Fibroblast of skin of scalp (primary cell): ENCODE measurements at regions not wholly inside any gene's neighbourhood (a gene's known extent, or its start where the extent isn't known, plus 50 kb on each side); places are given as distances from the start of the nearest gene placed in this dataset.

Experiments used
- DNase-seq: peaks from one replicate; pipeline ENCODE4 v3.0.0-alpha.2; 2013

DNA sequence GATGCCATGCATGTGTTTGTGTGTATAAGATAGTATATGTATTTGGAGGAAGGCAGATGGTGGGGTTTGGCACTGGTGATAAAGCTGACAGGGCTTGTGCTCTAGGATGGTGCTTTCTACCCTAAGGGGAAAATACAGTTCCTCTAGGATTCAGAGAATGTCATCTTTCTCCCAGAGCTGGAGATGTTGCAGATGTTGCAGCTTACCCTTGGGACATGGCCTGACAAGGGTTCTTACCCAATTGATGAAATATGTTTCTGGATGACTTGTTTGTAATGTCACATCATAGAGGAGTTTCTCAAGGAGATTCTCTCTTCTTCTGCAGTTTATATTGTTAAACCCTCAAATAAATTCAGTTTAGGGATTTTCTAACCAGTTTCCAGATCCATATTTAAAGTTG is 52.5 kb upstream of the PITX2 start:
- peak; percentile 17 for DNase-seq

DNA sequence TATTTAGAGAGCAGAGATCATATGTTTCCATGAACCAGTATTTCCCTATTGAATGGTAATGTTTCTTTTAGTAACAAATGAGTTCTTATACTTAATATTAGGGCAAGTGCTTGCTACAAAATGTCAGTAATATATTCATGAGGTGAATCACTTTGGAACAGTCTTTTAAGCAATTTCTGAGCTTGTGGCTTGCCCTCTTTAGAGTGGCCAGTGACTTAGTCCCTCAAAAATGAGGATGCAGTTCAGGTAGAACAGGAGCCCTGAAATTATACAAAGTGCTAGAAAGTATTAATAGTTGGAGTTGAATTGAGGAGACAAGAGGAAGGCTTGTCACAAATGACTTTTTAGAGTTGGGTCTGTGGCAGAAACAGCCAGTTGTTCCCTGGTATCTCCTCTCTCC is 53.4 kb upstream of the PITX2 start:
- DNase-seq = no peak

DNA sequence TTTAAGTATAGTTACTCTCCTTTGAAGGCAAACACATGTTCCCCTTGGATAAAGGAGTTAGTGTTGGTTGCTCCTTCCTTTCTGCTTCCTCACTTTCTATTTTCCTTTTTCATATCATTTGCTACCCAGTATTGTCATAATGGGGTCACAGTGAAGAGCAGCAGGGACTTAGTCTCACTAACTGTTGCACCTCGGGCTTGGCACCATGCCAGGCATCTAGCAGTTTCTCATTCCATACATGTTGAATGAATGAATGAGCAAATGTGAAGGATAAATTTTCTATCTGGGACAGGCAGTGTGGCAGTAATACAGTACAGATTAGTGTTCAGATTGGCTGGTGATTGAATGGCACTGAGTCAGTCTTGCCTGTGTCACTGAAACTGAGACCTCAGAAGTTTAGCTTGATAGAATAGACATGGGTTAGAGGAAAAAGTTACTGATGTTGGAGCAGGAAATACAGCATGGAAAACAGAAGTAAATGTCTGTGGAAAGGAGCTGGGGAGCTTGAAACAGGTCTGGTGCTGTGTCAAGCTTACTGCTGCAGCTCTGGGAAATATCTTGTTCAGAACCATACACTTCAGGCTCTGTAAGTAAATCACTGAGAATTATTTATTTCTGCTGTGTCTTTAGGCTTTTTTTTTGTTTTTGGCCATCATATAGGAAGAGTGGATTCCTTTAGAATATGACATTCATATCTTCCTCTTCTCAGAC is 55.8 kb upstream of the PITX2 start:
- no peak for DNase-seq

DNA sequence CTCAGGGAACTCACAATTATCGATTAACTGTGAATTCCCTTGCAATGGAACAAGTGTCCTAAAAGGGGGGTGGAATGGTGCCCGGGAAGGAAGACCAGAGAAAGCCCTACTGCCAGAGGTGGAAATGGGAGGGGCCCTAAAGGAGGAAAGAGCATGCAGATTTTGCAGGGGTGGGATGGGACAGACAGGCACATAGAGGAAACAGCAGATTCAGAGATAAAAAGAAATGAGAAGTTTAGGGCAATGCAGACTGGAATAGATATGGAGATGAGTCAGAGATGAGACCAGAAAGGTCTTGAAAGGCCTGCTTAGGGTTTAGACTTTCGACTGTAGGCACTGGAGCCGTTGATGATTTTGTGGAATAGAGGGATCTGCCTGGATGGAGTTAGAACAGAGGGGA is 57.4 kb upstream of the PITX2 start:
- no peak for DNase-seq

DNA sequence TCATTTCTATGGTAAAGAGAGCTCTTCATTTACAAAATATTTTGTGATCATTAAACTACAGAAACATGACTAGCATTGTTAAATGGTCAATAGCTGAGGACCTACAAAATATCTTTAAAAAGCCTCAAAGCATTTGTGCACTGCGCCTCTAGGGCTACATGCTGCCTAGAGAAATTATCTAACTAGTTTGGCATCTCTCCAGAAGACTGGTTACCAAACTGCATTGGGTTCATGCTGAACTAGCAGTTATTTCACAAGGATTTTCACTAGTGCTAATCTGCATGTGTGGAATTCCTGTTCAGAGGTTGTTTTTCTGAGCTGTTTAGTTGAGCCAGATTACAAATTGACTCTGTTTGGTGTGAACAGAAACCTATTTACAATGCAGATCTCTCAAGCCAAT is 58.5 kb upstream of the PITX2 start:
- peak; percentile 46 for DNase-seq

DNA sequence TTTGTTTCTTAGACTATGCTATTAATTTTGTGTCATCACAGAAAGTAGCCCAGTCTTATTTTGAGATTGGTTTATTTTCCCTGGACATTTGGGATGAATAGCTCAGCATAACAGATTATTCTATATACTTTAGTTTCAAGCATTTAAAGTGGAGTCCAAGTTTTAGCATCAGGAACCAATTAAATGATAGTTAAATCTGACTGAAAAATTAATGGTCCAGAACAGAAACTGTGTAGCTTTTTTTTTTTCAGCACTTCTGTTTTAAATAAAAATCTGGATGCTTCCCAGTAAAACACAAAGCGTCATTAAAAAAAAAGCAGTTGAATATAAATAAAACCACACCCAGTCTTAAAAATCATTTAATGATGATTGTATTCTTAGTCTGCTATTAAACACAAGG is 59.4 kb upstream of the PITX2 start:
- DNase-seq = peak; percentile 35

DNA sequence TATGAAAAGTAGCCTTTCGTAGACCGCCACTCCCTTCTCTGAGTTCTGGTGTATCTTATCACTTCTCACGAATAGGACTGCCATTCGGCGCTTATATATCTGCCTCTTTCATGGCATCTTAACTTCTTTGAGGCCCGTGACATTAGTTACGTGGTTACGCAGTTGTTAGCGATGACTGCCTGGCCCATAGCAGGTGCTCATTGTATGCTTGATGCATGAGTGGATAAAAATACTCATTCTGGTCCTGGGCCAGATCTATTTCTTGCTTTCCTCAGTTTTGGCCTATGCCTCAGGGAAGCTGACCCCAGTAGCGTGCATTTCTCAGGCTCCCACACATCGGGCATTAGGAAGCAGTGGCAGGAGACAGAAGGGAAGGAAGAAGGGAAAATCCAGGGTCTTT is 60.7 kb upstream of the PITX2 start:
- no peak for DNase-seq

DNA sequence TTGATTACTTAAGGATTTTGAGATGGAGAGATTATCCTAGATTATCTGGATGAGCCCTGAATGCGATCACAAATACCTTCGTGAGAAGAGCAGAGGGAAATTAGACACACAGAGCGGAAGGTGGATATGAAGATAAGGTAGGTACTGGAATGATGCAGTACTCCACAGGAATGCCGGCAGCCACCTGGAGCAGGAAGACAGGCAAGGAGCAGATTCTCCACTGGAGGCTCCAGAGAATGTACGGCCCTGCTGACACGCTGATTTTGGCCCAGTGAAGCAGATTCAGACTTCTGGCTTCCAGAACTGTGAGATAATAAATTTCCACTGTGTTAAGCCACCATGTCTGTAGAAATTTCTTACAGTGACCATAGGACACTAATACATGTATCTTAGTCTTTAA is 79.4 kb upstream of the PITX2 start:
- DNase-seq = no peak

DNA sequence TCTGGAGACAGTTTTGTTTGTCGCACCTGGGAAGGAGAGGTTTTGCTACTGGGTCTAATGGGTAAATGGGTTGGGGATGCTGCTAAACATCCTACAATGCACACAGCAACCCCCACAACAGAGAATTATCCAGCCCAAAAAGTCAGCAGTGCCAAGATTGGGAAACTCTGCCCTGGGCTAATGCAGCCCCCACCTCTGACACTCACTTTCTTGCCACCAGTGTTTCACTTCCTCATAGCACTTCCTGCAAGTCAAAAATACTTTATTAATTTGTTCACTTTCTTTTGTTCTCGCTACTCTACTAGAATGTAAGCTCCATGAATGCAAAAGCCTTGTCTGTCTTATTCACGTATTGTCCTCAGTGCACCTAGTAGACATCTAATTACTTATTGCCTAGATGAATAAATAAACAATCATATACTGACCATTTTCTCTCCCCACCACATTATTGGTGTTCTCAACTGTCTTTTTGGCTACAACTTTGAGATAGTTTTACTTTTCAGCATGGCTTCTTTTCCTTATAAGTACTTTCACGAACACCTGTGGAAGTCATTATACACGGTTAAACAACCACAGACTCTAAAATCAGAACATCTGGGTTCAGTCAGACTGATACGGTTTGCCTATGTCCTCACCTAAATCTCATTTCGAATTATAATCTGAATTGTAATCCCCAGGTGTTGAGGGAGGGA is 82.0 kb upstream of the PITX2 start:
- DNase-seq = no peak

DNA sequence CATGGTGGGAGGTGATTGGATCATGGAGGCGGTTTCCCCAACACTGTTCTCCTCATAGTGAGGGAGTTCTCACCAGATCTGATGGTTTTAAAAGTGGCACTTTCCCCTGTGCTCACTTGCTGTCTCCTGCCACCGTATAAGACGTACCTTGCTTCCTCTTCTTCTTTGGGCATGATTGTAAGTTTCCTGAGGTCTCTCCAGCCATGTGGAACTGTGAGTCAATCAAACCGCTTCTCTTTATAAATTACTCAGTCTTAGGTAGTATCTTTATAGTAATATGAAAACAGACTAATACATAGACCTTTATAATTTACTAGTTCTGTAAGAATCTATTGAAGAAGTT is 82.5 kb upstream of the PITX2 start:
- no peak for DNase-seq

DNA sequence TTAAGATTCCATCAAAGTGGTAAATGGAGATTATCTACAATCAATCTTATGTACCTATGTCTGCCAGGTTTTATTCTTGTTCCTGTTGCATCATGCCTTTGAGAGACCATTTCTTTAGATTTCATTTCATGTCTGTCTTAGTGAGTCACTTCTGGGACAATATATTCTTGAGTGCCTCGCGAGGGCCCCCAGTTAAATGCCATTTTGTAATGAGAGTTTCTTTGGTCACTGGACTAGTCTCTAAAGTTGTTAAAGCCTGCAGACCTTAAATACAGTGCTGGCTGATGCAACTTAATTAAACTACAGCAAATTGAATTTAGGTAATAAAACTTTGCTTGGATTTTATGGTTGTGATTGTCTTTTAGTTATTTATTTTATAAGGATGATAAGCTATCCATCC is 87.2 kb upstream of the PITX2 start:
- peak; percentile 5 for DNase-seq

DNA sequence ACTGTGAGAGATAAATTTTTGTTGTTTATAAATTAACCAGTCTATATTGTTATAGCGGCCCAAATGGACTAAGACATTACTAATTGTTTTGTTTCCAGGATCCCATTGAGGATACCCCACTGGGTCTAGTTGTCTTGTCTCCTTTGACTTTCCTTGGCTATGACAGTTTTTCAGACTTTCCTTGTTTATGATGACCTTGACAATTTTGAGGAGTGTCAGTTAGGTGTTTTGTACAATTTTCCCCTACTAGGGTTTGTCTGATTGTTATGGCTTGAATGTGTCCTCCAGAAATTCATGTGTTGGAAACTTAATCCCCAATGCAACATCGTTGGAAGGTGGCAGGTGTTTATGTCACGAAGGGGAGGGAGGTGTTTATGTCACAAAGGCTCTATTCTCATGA is 89.6 kb upstream of the PITX2 start:
- no peak for DNase-seq

DNA sequence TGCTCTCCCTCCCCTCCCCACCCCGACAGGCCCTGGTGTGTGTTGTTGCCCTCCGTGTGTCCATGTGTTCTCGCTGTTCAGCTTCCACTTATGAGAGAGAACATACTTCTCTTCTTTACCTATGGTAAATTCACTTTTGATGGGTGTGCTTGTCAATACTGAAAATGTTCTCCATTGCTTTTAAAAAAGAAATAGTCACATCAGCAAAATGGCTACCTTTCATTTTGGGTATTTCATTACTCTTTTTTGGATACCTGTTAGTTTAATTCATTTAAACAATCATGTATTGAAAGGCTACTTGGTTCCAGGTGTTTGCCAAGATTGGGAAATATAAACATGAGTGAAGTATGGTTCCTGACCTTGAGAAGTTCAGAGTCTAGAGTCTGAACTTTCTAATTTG is 107.4 kb upstream of the PITX2 start:
- DNase-seq = no peak

DNA sequence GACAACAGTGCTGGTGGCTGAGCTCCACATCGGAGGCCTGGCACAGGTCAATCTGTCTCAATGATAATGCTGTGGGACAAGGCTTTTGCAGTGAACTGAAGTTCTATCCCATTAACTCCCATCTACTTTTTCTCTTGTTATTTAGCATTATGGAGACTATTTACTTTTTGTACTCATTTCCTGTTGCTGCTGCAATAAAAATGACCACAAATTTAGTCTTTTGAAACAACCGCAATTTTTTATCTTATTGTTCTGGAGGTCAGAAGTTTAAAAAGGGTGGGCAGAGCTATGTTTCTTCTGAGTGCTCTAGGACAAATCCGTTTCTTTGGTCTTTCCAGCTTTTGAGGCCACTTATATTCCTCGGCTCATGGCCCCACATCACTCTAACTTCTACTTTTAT is 111.0 kb upstream of the PITX2 start:
- DNase-seq = no peak

DNA sequence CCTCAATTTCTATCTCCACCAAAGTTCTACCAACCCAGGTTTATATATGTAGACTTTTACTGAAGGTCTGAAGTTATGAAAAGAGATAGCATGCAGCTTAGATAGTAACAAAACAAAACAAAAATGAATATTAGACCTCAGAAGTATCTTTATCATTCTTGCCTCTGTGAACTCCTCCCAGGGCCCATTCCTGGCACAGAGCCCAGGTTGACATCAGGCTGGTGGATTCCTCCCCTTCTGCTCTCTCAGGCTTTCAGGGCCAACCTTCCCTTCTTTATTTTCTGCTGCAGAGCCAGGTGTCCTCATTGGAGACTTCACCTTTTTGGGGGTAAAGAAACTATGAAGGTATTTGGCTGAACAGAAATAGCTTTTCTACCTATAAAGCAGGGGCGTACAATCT is 112.8 kb upstream of the PITX2 start:
- DNase-seq = peak; percentile 52

DNA sequence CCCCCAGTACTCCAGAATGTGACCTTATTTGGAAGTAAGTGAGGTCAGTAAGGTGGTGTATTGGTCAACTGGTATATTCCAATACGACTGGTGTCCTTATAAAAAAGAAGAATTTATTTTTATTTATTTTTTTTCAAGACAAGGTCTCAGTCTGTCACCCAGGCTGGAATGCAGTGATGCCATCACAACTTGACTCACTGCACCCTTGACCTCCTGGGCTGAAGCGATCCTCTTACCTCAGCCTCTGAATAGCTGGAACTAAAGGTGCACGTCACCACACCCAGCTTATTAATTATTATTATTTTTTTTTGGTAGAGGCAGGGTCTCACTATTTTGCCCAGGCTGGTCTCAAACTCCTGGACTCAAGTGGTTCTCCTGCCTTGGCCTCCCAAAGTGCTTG is 115.1 kb upstream of the PITX2 start:
- no peak for DNase-seq

DNA sequence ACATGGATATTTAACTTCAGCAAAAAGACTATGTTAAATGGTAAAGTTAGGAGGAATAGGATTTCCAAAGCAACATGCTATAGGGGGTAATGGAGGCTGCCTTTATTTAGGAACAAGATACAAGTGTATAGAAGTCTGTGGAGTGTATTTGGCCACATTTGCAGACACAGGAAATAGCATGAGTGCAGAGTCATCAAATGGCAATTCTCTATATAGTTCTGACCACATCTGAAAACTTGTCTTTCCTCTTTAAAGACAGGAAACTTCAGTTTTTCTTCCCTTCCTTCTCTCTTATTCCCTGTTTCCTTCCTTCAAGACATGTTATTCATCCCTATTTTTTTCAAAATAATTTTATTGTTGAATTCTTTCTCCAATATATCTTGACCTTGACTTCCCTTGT is 119.3 kb upstream of the PITX2 start:
- peak; percentile 75 for DNase-seq

DNA sequence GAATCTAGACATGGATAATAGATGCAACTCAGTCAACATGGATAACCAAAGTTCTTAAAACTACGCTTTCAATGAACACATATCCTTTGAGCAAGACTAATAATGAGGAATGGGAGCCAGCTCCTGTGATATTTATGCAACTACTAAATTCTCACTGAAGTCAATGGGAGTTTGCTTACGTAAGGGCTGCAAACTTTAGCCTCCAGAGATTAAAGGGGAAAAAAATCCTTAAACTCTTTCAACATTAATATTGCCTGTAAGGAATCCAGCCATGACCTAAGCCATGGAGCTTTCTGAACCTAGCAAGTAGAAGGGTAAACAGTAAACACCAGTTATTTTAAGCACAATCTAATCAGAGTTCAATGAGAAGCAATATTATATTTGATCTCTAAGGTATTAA is 125.2 kb upstream of the PITX2 start:
- no peak for DNase-seq

DNA sequence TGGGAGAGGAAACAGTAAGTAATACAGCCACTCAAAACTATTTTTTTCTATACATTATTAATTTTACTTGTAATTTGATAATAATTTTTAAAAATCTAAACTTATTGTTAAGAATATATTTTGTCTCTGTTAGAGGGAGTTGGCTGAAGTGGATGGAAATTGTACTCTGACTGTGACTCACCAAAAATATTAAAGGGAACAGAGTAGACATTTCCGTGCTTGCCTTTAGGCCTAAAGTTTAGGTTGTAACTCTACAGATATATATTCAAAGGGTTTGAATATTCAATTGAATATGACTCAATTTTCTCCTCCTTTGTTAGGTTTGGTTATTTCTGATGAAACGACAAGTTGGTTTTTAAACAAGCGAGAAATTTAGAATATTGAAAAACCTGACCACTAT is 128.3 kb upstream of the PITX2 start:
- DNase-seq = no peak

DNA sequence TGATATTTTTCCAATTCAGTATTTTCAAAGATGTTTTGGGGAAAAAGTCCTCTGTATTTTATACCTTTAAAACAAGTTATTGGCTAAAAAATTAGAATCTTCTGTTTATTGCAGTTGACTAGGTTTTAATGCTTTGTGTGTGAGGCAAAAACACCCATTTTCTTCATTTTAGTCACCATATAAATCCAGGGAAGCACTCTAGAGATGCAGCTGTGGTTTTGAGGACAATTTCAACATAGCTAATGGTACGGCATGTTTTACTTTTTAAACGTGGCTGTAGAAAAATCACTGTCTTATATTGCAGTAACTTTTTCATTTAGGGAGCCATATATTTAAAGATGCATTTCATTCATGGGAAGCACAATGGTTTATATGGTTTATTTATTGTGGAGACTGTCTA is 129.1 kb upstream of the PITX2 start:
- peak; percentile 61 for DNase-seq

DNA sequence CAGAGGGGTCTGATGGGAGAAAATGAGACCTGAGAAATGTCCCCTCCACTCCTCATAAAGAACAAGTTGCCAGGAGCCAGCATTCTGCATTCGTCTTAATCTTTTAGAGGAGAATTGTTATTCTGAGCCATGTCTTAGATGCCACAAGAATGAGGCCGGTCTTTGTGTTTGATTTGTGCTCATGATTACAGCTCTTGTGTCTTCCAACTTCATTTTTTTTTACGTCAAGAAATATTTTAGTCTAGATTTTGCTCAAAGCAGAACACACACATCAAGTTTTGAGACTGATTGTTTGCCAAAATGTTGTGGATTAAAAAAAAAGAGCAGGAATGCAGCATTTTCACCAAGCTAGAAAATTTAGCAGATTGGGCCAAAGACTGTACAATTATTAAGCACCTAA is 130.6 kb upstream of the PITX2 start:
- peak; percentile 73 for DNase-seq

DNA sequence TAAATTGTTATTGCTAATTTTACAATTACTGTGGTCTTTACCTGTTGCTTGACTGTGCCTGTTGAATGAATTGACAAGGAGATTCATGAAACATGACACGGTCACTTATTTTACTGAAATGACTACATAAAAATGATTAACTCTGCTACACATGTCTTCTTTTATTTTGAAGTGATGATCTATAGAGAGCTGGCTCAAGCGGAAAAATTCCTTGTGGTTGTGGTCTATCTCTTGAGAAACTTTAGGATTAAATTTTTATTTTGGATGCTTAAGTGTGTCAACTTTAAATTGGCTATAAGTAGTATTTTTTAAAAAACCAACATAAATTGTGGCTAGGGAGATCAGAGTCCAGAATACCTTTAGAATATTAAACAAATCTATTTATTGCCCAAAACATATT is 131.8 kb upstream of the PITX2 start:
- peak; percentile 82 for DNase-seq

DNA sequence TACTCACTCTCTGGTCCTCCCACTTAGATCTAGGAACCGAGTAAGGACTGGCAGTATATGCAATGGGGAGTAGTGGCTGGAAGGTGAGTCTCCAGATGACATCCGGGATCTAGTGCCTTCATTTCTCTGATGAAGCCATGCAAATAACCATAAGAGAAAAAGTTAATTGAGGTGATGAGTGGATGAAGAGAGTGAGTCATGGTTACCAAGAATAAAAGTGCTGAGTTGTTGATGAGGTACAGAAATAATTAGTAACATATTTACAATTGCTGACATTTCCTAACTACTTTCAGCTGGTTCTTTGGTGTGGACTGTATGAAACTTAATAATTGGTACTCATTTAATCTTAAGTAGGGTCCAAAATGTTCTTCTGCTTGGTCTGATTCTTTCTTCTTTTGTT is 146.7 kb upstream of the PITX2 start:
- peak; percentile 27 for DNase-seq

DNA sequence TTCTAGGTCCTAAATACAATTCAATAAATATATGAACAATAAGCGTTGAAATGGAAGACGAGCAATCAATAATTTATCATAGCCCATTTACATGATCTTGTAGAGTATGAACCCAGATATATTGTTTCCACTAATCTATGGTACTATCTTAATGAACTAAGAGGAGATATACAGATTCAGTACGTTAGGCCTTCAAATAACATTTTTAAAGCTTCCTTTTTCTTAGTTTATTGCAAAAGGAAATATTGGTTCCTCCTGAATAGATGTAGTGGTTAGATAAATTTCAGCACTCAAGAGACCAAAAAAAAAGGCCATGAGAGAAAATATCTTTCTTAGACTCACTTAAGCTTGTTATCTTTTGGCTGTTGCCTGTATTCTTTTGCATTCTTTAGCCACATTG is 147.5 kb upstream of the PITX2 start:
- no peak for DNase-seq

DNA sequence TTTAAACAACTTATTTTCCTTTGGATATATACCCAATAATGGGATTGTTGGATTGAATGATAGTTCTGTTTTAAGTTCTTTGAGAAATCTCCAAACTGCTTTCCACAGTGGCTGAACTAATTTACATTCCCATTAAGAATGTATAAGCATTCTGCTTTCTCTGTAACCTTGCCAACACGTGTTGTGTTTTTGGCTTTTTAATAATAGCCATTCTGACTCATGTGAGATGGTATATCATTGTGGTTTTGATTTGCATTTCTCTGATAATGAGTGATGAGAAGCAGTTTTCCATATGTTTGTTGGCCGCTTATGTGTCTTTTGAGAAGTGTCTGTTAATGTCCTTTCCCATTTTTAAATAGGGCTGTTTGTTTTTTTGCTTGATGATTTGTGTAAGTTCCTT is 155.6 kb upstream of the PITX2 start:
- peak; percentile 89 for DNase-seq
